Neural crest cell (in vitro differentiated cells): ENCODE measurements at regions not wholly inside any gene's neighbourhood (a gene's known extent, or its start where the extent isn't known, plus 50 kb on each side); places are given as distances from the start of the nearest gene placed in this dataset.
A peak's percentile ranks its signal among the peaks of the same experiment; 100 is the strongest.

ENCODE experiments used
- DNase-seq: peaks from one replicate; pipeline ENCODE4 v3.0.0; 2021; ENCODE audit warnings: low read depth, mixed read lengths, low spot score
- H3K27ac Mint-ChIP-seq: one replicate; pipeline ENCODE4 v1.8.0; 2021; ENCODE audit warnings: mild to moderate bottlenecking, mixed read lengths; ENCODE audit not compliant: unreplicated experiment
- H3K27me3 Mint-ChIP-seq: 2 replicates; pipeline ENCODE4 v1.8.0; 2021; ENCODE audit warnings: low read depth, mild to moderate bottlenecking, mixed read lengths
- H3K36me3 Mint-ChIP-seq: 2 replicates; pipeline ENCODE4 v1.8.0; 2021; ENCODE audit warnings: low read depth, mild to moderate bottlenecking, mixed read lengths
- H3K4me1 Mint-ChIP-seq: 2 replicates; pipeline ENCODE4 v1.8.0; 2021; ENCODE audit warnings: mixed read lengths
- H3K4me3 Mint-ChIP-seq: one replicate; pipeline ENCODE4 v1.8.0; 2021; ENCODE audit warnings: mild to moderate bottlenecking, mixed read lengths
- H3K9me3 Mint-ChIP-seq: 2 replicates; pipeline ENCODE4 v1.8.0; 2021; ENCODE audit warnings: mixed read lengths
- TF ChIP-seq, protein P1 (sequence below): fragments of 200-600 bp; sonication (generic); conservative IDR thresholded peaks from 2 replicates; pipeline ENCODE4 v1.5.0; 2021; ENCODE audit warnings: antibody characterized with exemption, mild to moderate bottlenecking

DNA sequence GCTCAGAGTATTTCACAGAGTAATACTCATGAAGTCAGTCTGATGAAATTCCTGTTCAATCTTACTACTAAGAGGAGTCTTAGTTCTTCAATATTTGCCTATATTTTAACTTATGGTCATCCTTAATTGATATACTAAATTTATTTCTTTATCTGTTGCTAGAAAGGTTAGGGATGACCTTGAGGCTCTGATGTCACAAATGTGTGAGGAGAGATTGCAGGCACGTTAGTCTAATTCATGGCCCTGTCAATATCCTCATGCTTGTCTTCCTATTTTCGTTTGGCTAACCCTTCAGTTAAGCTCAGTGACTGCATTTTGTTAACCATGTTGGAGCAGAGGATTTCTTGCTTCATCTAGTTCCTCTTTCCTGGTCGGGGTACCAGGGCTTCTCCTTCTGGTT, 704.7 kb upstream of the COBL start:
- Mint-ChIP-seq H3K4me3 (no peak overlapping the region), H3K27ac (no peak overlapping the region), H3K4me1 (peaks cover 18% of the 10 kb centered on the region), H3K36me3 (no peaks in the 10 kb centered on the region), H3K9me3 (no peaks in the 10 kb centered on the region), H3K27me3 (no peaks in the 10 kb centered on the region)
- TF ChIP-seq, protein P1, sequence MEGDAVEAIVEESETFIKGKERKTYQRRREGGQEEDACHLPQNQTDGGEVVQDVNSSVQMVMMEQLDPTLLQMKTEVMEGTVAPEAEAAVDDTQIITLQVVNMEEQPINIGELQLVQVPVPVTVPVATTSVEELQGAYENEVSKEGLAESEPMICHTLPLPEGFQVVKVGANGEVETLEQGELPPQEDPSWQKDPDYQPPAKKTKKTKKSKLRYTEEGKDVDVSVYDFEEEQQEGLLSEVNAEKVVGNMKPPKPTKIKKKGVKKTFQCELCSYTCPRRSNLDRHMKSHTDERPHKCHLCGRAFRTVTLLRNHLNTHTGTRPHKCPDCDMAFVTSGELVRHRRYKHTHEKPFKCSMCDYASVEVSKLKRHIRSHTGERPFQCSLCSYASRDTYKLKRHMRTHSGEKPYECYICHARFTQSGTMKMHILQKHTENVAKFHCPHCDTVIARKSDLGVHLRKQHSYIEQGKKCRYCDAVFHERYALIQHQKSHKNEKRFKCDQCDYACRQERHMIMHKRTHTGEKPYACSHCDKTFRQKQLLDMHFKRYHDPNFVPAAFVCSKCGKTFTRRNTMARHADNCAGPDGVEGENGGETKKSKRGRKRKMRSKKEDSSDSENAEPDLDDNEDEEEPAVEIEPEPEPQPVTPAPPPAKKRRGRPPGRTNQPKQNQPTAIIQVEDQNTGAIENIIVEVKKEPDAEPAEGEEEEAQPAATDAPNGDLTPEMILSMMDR, result no peak
- DNase-seq, result no peak

DNA sequence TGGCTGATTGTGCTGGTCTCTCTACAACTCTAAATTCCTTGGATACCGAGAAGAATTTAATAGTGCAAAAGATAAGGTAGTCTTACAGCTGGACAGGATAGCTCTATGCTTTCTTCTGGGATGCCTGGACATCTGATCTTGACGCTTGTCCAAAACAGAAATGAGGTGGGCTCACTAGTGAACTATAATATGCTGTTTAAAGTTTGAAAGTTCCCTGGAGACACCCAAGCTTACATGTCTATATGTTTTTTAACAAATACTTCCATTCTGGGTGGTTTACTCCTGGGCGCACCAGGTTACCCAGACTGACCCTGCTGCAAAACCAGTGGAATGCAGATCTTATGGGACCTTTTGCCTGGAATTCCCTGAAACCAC, 702.1 kb upstream of the COBL start:
- TF ChIP-seq, protein P1, result no peak
- H3K27ac Mint-ChIP-seq, result no peak overlapping the region
- peaks cover 13% of the 10 kb centered on the region for H3K4me1 Mint-ChIP-seq
- no peaks in the 10 kb centered on the region for H3K36me3 Mint-ChIP-seq
- H3K27me3 Mint-ChIP-seq, result no peaks in the 10 kb centered on the region
- no peak overlapping the region for H3K4me3 Mint-ChIP-seq
- DNase-seq, result no peak
- H3K9me3 Mint-ChIP-seq, result no peaks in the 10 kb centered on the region

DNA sequence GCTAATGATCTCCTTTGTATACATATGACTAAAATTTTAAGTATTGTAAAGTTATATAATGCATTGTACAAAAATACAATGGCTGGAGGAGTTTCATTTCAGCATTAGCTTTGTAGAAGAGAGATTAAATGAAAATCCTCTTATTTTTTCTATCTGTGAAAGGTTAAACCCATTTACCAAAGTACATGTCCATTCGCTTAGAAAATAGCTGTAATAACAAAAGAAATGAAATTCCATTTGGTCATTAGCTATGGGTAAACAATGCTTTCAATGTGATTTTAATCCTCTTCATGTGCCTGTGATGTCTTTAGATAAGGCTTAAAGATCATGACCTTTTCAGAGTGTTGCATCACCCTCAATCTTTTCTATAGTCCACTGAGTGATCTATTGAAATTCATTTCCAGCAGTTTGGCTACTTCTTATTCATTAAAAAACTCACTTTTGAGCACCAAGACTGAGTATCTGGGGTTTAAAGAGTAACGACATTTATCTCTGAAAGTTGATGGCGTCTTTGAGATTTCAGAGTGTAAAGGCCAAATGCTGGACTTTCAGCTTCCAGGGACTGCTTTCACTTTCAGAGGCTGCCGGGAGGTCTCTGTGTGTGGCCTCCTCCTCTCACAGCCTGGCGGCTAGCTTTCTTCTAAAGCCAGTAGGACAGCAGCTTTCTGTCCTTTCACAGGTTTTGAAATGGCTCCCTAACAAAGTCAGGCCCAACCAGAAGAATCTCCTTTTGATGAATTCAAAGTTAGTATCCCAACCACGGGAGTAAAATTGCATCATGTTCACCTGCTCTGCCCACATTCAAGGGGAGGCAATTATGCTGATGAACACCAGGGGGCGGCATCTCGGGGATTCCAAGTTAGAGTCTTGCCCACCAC, 701.4 kb upstream of the COBL start:
- peak overlapping the region; percentile 57 for H3K27ac Mint-ChIP-seq
- TF ChIP-seq, protein P1, result peak; percentile 73

DNA sequence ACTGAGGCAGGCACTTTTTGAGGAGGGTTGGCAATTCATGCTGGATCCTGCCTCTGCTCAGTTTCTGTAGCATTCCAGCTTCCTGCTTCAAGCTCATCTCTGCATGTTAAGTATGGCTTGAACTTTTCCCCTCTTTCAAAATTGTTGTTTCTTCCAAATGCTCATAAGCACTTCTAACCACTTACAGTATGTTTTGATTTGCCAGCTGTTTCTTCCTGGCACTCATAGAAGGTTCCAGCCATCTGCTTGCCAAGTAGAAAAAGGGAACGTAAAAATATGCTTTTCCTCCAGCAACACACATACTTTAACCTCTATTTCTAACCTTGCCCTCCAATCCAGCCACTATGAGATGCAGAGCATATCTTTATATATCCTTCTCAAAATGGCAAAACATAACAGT, 692.6 kb upstream of the COBL start:
- Mint-ChIP-seq H3K4me3 (no peak overlapping the region), H3K36me3 (no peaks in the 10 kb centered on the region), H3K27me3 (no peaks in the 10 kb centered on the region), H3K4me1 (no peaks in the 10 kb centered on the region), H3K27ac (no peak overlapping the region), H3K9me3 (peaks cover 8% of the 10 kb centered on the region)
- TF ChIP-seq, protein P1, result no peak
- no peak for DNase-seq

More for the DNA sequence above, 701.4 kb upstream of the COBL start:
- Mint-ChIP-seq H3K9me3 (no peaks in the 10 kb centered on the region), H3K4me1 (peaks cover 13% of the 10 kb centered on the region), H3K27me3 (no peaks in the 10 kb centered on the region), H3K36me3 (no peaks in the 10 kb centered on the region), H3K4me3 (no peak overlapping the region)
- DNase-seq, result peak; percentile 37

DNA sequence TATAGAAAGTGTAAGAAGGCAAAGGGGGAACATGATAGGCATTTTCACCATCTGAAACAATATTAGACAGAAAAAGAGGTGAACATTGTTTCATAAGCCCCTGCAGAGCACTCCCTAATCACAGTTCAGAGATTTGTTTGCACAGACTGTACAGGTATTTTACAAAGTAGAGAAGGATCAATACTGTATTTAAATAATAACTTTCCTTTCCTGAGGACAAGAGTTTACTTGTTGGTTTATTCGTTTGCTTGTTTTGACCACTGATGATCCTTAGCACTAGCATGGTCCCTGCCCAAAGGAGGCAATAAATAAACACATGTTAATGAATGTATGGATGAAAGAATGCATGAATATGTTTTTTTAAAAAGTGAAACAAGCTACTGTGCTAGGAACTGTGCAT, 690.1 kb upstream of the COBL start:
- Mint-ChIP-seq H3K27ac (no peak overlapping the region), H3K36me3 (no peaks in the 10 kb centered on the region), H3K27me3 (no peaks in the 10 kb centered on the region), H3K9me3 (peaks cover 8% of the 10 kb centered on the region), H3K4me1 (peaks cover 4% of the 10 kb centered on the region), H3K4me3 (no peak overlapping the region)
- DNase-seq, result no peak
- TF ChIP-seq, protein P1, result no peak
